Nephron progenitor cell (in vitro differentiated cells): ENCODE measurements at regions not wholly inside any gene's neighbourhood (a gene's known extent, or its start where the extent isn't known, plus 50 kb on each side); places are given as distances from the start of the nearest gene placed in this dataset.
"Not testable (repeated sequence)": the region's sequence is repeated elsewhere in the genome, so short reads cannot be mapped to it uniquely, and the experiment has no call there.

Source experiments
- DNase-seq: peaks from one replicate; pipeline ENCODE4 v3.0.0; 2021
- H3K27ac Mint-ChIP-seq: 2 replicates; pipeline ENCODE4 v1.8.0; 2021; ENCODE audit warnings: mild to moderate bottlenecking, moderate library complexity, mixed read lengths
- H3K27me3 Mint-ChIP-seq: 2 replicates; pipeline ENCODE4 v1.8.0; 2021; ENCODE audit warnings: mild to moderate bottlenecking, low read depth, mixed read lengths; ENCODE audit not compliant: poor library complexity
- H3K36me3 Mint-ChIP-seq: 2 replicates; pipeline ENCODE4 v1.8.0; 2021; ENCODE audit warnings: low read depth, mixed read lengths
- H3K4me1 Mint-ChIP-seq: 2 replicates; pipeline ENCODE4 v1.8.0; 2021; ENCODE audit warnings: mixed read lengths
- H3K4me3 Mint-ChIP-seq: 2 replicates; pipeline ENCODE4 v1.8.0; 2021; ENCODE audit warnings: mild to moderate bottlenecking, moderate library complexity, mixed read lengths
- H3K9me3 Mint-ChIP-seq: 2 replicates; pipeline ENCODE4 v1.8.0; 2021; ENCODE audit warnings: mild to moderate bottlenecking, moderate library complexity, mixed read lengths
- CTCF ChIP-seq: fragments of 200-600 bp; sonication (generic); IDR thresholded peaks from 2 replicates; pipeline ENCODE4 v1.5.0; 2021; ENCODE audit warnings: antibody characterized with exemption

GRCh38 chr15:20280933-20281463 lies 260.6 kb downstream of the GOLGA6L6 start:
- no peak overlapping the region for H3K27ac Mint-ChIP-seq
- no peaks in the 10 kb centered on the region for H3K4me1 Mint-ChIP-seq
- no peak for TF ChIP-seq CTCF
- no peaks in the 10 kb centered on the region for H3K36me3 Mint-ChIP-seq
- no peak overlapping the region for H3K4me3 Mint-ChIP-seq
- H3K27me3 Mint-ChIP-seq: no peaks in the 10 kb centered on the region
- no peaks in the 10 kb centered on the region for H3K9me3 Mint-ChIP-seq
- no peak for DNase-seq

GRCh38 chr15:20280141-20280932 lies 261.3 kb downstream of the GOLGA6L6 start:
- H3K36me3 Mint-ChIP-seq, DNase-seq, H3K9me3 Mint-ChIP-seq, H3K4me3 Mint-ChIP-seq, H3K27me3 Mint-ChIP-seq, H3K27ac Mint-ChIP-seq, H3K4me1 Mint-ChIP-seq: not testable (repeated sequence)

GRCh38 chr15:20279056-20279455 lies 262.5 kb downstream of the GOLGA6L6 start:
- not testable (repeated sequence) for H3K36me3 Mint-ChIP-seq, H3K9me3 Mint-ChIP-seq, H3K27ac Mint-ChIP-seq, H3K27me3 Mint-ChIP-seq, H3K4me3 Mint-ChIP-seq, DNase-seq, H3K4me1 Mint-ChIP-seq

- H3K4me1 Mint-ChIP-seq, H3K27me3 Mint-ChIP-seq, H3K4me3 Mint-ChIP-seq, H3K9me3 Mint-ChIP-seq, DNase-seq, H3K36me3 Mint-ChIP-seq, H3K27ac Mint-ChIP-seq: not testable (repeated sequence)
These were observed 263.2 kb downstream of the GOLGA6L6 start for GRCh38 chr15:20278376-20278775.

GRCh38 chr15:20277451-20277850 lies 264.1 kb downstream of the GOLGA6L6 start:
- H3K9me3 Mint-ChIP-seq, H3K36me3 Mint-ChIP-seq: not testable (repeated sequence)

GRCh38 chr15:20276312-20277114 lies 265.1 kb downstream of the GOLGA6L6 start:
- not testable (repeated sequence) for H3K4me1 Mint-ChIP-seq, H3K9me3 Mint-ChIP-seq, H3K27me3 Mint-ChIP-seq, DNase-seq, H3K36me3 Mint-ChIP-seq, H3K27ac Mint-ChIP-seq, H3K4me3 Mint-ChIP-seq

More at GRCh38 chr15:20277451-20277850, 264.1 kb downstream of the GOLGA6L6 start:
- DNase-seq, H3K4me3 Mint-ChIP-seq, H3K27me3 Mint-ChIP-seq, H3K27ac Mint-ChIP-seq, H3K4me1 Mint-ChIP-seq: not testable (repeated sequence)

GRCh38 chr15:20275373-20275967 lies 266.1 kb downstream of the GOLGA6L6 start:
- H3K4me3 Mint-ChIP-seq, H3K27ac Mint-ChIP-seq, H3K36me3 Mint-ChIP-seq, H3K27me3 Mint-ChIP-seq, H3K4me1 Mint-ChIP-seq, DNase-seq, H3K9me3 Mint-ChIP-seq: not testable (repeated sequence)

- Mint-ChIP-seq H3K4me1 (no peaks in the 10 kb centered on the region), H3K4me3 (no peak overlapping the region), H3K9me3 (no peaks in the 10 kb centered on the region), H3K36me3 (no peaks in the 10 kb centered on the region), H3K27me3 (no peaks in the 10 kb centered on the region), H3K27ac (no peak overlapping the region)
- DNase-seq: no peak
- no peak for TF ChIP-seq CTCF
These were observed 269.0 kb downstream of the GOLGA6L6 start for GRCh38 chr15:20272422-20273184.
